ENCODE measurements at regions not wholly inside any gene's neighbourhood (a gene's known extent, or its start where the extent isn't known, plus 50 kb on each side); places are given as distances from the start of the nearest gene placed in this dataset.
"Not testable (repeated sequence)": the region's sequence is repeated elsewhere in the genome, so short reads cannot be mapped to it uniquely, and the experiment has no call there.

GRCh38 chr14:48323665-48324064 is 648.3 kb upstream of the MDGA2 start:
- DNase-seq (ENCODE audit: low read depth), result peak; percentile 0
- no peak overlapping the region for H3K4me3 ChIP-seq (ENCODE audit: control insufficient read depth, low read depth, low read length)
- TF ChIP-seq CTCF (conservative IDR thresholded peaks at IDR 0.05; ENCODE audit: control insufficient read depth, insufficient read depth, low read depth, low read length), result no peak

GRCh38 chr14:48319823-48320222 is 644.4 kb upstream of the MDGA2 start:
- no peak for DNase-seq (ENCODE audit: low read depth)
- TF ChIP-seq CTCF (conservative IDR thresholded peaks at IDR 0.05; ENCODE audit: control insufficient read depth, insufficient read depth, low read depth, low read length), result no peak

GRCh38 chr14:48304729-48305128 is 629.3 kb upstream of the MDGA2 start:
- DNase-seq (ENCODE audit: low read depth), result no peak
- no peak overlapping the region for H3K4me3 ChIP-seq (ENCODE audit: control insufficient read depth, low read depth, low read length)
- no peak for TF ChIP-seq CTCF (conservative IDR thresholded peaks at IDR 0.05; ENCODE audit: control insufficient read depth, insufficient read depth, low read depth, low read length)

More at GRCh38 chr14:48319823-48320222, 644.4 kb upstream of the MDGA2 start:
- H3K4me3 ChIP-seq (ENCODE audit: control insufficient read depth, low read depth, low read length), result no peak overlapping the region

DNA sequence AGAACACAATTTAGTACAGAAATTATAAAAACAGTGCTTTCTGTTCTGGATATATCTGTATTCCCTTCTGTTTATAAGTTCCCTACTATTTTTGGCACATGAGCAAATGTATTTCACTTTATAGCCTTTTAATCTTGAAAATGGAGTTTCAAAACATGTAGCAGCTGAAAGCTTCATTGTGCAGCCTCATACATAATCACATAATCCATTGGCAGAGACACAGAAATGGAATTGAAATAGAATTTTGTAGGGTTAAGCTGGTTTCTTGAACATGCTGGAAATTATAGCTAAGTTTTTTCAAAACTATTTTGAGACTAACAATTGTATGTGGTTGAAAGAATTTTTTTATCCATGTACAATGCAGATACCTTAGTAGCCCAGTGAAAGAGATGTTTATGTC is 614.3 kb upstream of the MDGA2 start:
- TF ChIP-seq CTCF (conservative IDR thresholded peaks at IDR 0.05; ENCODE audit: control insufficient read depth, insufficient read depth, low read depth, low read length), result no peak
- no peak for DNase-seq (ENCODE audit: low read depth)
- H3K4me3 ChIP-seq (ENCODE audit: control insufficient read depth, low read depth, low read length), result no peak overlapping the region

DNA sequence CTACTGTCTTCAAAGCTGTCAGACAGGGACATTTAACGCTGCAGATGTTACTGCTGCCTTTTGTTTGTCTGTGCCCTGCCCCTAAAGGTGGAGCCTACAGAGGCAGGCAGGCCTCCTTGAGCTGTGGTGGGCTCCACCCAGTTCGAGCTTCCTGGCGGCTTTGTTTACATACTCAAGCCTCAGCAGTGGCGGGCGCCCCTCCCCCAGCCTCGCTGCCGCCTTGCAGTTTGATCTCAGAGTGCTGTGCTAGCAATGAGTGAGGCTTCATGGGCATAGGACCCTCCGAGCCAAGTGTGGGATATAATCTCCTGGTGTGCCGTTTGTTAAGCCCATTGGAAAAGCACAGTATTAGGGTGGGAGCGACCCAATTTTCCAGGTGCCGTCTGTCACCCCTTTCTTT is 609.8 kb upstream of the MDGA2 start:
- DNase-seq (ENCODE audit: low read depth), result not testable (repeated sequence)

GRCh38 chr14:48275301-48275700 is 599.9 kb upstream of the MDGA2 start:
- no peak for DNase-seq (ENCODE audit: low read depth)
- H3K4me3 ChIP-seq (ENCODE audit: control insufficient read depth, low read depth, low read length), result no peak overlapping the region

More for the DNA sequence above, 609.8 kb upstream of the MDGA2 start:
- H3K4me3 ChIP-seq (ENCODE audit: control insufficient read depth, low read depth, low read length), result not testable (repeated sequence)

GRCh38 chr14:48274826-48275225 is 599.4 kb upstream of the MDGA2 start:
- H3K4me3 ChIP-seq (ENCODE audit: control insufficient read depth, low read depth, low read length), result no peak overlapping the region
- no peak for DNase-seq (ENCODE audit: low read depth)
- no peak for TF ChIP-seq CTCF (conservative IDR thresholded peaks at IDR 0.05; ENCODE audit: control insufficient read depth, insufficient read depth, low read depth, low read length)

More at GRCh38 chr14:48275301-48275700, 599.9 kb upstream of the MDGA2 start:
- no peak for TF ChIP-seq CTCF (conservative IDR thresholded peaks at IDR 0.05; ENCODE audit: control insufficient read depth, insufficient read depth, low read depth, low read length)

DNA sequence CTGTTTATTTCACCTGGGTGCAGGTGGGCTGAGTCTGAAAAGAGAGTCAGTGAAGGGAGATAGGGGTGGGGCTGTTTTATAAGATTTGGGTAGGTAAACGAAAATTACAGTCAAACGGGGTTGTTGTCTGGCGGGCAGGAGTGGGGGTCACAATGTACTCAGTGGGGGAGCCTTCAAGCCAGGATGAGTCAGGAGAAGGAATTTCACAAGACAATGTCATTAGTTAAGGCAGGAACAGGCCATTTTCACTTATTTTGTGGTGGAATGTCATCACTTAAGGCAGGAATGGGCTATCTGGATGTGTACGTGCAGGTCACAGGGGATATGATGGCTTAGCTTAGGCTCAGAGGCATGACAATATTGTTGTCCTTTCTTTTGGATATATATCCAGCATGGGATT is 592.5 kb upstream of the MDGA2 start:
- DNase-seq (ENCODE audit: low read depth); H3K4me3 ChIP-seq (ENCODE audit: control insufficient read depth, low read depth, low read length): not testable (repeated sequence)

DNA sequence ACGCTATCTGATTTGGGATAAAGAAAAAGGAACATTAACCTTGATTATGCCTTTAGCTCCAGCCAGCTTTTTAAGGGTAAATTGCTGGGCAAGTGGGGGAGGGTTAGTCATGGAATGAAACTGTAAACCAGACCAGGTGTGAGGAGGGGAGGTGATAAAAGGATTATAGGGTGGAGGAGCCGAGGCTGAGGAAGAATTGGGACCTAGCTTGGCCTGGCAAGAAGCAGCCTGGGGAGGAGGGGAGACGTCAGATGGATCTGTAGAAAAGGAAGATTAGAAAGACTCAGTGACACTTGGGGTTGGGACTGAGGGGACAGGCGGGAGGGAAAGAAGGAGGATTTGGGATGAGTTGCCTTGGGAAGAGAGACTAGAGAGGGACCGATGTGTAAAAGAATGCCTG is 590.8 kb upstream of the MDGA2 start:
- DNase-seq (ENCODE audit: low read depth); H3K4me3 ChIP-seq (ENCODE audit: control insufficient read depth, low read depth, low read length): not testable (repeated sequence)
